ENCODE measurements at regions not wholly inside any gene's neighbourhood (a gene's known extent, or its start where the extent isn't known, plus 50 kb on each side); places are given as distances from the start of the nearest gene placed in this dataset.

- TF ChIP-seq POLR2A (IDR thresholded peaks at IDR 0.05) (no peak), CTCF (IDR thresholded peaks at IDR 0.05) (no peak), POLR2AphosphoS5 (IDR thresholded peaks at IDR 0.05) (no peak), EP300 (IDR thresholded peaks at IDR 0.05) (no peak)
These were observed 103.6 kb downstream of the PSAT1 start for GRCh38 chr9:78400496-78400895.

Data from stomach (tissue), 4 donors.